ENCODE measurements at regions not wholly inside any gene's neighbourhood (a gene's known extent, or its start where the extent isn't known, plus 50 kb on each side); places are given as distances from the start of the nearest gene placed in this dataset.

DNA sequence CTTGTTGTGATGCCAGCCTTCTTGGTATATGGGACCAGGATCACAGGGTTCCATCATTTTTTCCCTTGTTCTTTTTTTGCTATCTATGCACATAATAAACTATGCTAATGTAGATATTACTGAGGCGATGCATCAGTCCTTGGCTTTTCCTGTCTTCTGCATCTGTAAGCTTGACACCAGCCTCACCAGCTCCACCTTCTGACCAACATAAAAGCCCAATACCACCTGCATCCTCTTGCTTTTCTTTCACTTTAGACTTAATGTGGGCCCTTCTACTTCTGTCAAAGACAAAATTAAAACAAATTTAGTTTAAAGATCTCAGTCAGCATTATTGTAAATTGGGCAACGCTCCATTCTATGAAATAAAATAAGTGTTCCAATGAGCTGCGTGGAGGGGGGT is 1718.8 kb upstream of the PCDH10 start:
- Mint-ChIP-seq H3K27me3 (ENCODE audit: unreplicated experiment) (no peaks in the 10 kb centered on the region), H3K9me3 (ENCODE audit: unreplicated experiment) (peaks cover 9% of the 10 kb centered on the region), H3K27ac (ENCODE audit: unreplicated experiment) (no peak overlapping the region), H3K4me3 (ENCODE audit: unreplicated experiment) (no peak overlapping the region), H3K36me3 (ENCODE audit: unreplicated experiment) (no peaks in the 10 kb centered on the region), H3K4me1 (ENCODE audit: unreplicated experiment) (no peaks in the 10 kb centered on the region)
- no peak for DNase-seq (ENCODE audit: extremely low spot score, unreplicated experiment)
- TF ChIP-seq, protein P1, sequence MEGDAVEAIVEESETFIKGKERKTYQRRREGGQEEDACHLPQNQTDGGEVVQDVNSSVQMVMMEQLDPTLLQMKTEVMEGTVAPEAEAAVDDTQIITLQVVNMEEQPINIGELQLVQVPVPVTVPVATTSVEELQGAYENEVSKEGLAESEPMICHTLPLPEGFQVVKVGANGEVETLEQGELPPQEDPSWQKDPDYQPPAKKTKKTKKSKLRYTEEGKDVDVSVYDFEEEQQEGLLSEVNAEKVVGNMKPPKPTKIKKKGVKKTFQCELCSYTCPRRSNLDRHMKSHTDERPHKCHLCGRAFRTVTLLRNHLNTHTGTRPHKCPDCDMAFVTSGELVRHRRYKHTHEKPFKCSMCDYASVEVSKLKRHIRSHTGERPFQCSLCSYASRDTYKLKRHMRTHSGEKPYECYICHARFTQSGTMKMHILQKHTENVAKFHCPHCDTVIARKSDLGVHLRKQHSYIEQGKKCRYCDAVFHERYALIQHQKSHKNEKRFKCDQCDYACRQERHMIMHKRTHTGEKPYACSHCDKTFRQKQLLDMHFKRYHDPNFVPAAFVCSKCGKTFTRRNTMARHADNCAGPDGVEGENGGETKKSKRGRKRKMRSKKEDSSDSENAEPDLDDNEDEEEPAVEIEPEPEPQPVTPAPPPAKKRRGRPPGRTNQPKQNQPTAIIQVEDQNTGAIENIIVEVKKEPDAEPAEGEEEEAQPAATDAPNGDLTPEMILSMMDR (IDR thresholded peaks at IDR 0.05) = no peak

DNA sequence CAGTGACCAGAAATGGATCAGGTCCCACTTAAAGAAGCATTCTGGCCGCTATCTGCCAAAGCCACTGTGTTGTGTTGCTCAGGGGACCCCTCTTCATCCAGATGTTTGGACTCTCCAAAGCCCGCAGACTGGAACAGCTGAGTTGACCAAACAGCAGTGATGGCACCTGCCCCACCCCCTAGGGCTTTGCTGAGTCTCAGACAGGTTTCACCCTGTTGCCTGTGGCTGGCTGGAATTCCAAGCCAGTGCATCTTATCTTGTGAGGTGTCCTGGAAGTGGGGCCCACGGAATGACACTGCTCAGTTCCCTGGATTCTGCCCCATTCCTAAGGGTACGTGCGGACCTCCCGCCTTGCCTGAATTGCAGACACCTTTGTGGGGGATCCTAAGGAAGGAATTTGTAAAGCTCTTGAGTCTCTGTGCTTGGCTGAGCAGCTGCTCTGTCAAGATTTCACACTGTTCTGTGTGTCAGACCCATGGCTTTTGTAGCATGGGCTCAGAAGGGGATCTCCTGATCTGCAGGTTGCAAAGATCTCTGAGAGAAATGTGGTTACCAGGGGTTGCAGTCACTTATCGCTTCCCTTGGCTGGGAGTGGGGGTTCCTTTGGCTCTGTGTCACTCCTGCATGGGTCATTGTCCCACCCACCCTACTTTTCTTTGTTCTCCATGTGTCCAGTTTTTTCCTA is 1707.9 kb upstream of the PCDH10 start:
- TF ChIP-seq, protein P1 (IDR thresholded peaks at IDR 0.05) = no peak
- Mint-ChIP-seq H3K36me3 (ENCODE audit: unreplicated experiment) (no peaks in the 10 kb centered on the region), H3K27ac (ENCODE audit: unreplicated experiment) (no peak overlapping the region), H3K9me3 (ENCODE audit: unreplicated experiment) (peaks cover 30% of the 10 kb centered on the region), H3K27me3 (ENCODE audit: unreplicated experiment) (no peaks in the 10 kb centered on the region), H3K4me1 (ENCODE audit: unreplicated experiment) (no peaks in the 10 kb centered on the region), H3K4me3 (ENCODE audit: unreplicated experiment) (no peak overlapping the region)
- no peak for DNase-seq (ENCODE audit: extremely low spot score, unreplicated experiment)

DNA sequence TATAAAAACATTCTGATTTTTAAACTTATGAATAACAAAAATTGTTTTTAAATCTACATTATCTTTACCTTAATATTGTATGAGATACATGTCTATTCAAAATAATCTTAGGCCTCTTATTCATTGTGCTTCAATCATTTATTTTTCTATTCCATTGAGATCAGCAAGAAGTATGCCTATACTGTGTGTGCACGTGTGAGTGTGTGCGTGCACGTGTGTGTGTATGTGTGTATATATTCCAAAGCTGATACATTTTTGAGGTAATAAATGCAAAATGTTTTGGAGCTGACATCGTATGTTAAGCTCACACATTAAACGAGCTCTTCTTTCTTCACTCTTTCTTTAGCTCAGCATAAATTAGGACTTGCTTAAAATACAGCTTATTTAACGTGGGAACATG is 1701.2 kb upstream of the PCDH10 start:
- H3K9me3 Mint-ChIP-seq (ENCODE audit: unreplicated experiment) = no peaks in the 10 kb centered on the region
- no peak overlapping the region for H3K4me3 Mint-ChIP-seq (ENCODE audit: unreplicated experiment)

DNA sequence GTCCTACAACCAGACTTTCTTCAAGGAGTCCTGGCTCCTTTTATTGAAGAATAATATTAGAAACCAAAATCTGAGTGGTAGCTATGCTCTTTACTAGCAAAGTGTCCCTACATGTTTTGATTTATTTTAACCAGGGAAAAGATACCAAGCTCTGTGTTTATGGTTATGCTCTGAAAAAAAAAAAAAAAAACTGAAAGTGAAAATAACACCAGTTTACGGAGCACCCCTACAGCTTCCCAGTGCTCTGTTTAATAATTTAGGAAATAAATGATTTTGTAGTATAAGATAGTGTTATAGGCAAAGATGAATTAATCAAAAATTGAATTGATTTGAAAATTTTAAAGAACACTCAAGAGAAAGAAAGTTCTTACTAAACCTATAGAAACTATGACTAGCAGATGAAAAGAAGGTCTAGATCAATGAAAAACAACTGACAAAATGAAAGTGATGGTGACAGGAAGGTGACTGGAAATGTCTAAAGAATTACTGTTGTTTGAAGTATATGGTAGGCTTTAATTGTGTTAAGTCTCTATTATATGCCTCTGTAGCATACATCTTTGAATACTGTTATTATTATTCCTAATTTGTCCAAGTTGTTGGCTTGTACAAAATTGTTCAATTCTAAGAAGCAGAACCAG is 1698.4 kb upstream of the PCDH10 start:
- TF ChIP-seq, protein P1 (IDR thresholded peaks at IDR 0.05) = no peak
- H3K4me3 Mint-ChIP-seq (ENCODE audit: unreplicated experiment) = no peak overlapping the region
- DNase-seq (ENCODE audit: extremely low spot score, unreplicated experiment) = no peak
- no peaks in the 10 kb centered on the region for H3K27me3 Mint-ChIP-seq (ENCODE audit: unreplicated experiment)
- no peak overlapping the region for H3K27ac Mint-ChIP-seq (ENCODE audit: unreplicated experiment)
- no peaks in the 10 kb centered on the region for H3K36me3 Mint-ChIP-seq (ENCODE audit: unreplicated experiment)
- no peaks in the 10 kb centered on the region for H3K9me3 Mint-ChIP-seq (ENCODE audit: unreplicated experiment)
- H3K4me1 Mint-ChIP-seq (ENCODE audit: unreplicated experiment) = no peaks in the 10 kb centered on the region

More for the DNA sequence above, 1701.2 kb upstream of the PCDH10 start:
- Mint-ChIP-seq H3K4me1 (ENCODE audit: unreplicated experiment) (no peaks in the 10 kb centered on the region), H3K36me3 (ENCODE audit: unreplicated experiment) (no peaks in the 10 kb centered on the region), H3K27ac (ENCODE audit: unreplicated experiment) (no peak overlapping the region), H3K27me3 (ENCODE audit: unreplicated experiment) (no peaks in the 10 kb centered on the region)
- TF ChIP-seq, protein P1 (IDR thresholded peaks at IDR 0.05) = no peak
- DNase-seq (ENCODE audit: extremely low spot score, unreplicated experiment) = no peak

DNA sequence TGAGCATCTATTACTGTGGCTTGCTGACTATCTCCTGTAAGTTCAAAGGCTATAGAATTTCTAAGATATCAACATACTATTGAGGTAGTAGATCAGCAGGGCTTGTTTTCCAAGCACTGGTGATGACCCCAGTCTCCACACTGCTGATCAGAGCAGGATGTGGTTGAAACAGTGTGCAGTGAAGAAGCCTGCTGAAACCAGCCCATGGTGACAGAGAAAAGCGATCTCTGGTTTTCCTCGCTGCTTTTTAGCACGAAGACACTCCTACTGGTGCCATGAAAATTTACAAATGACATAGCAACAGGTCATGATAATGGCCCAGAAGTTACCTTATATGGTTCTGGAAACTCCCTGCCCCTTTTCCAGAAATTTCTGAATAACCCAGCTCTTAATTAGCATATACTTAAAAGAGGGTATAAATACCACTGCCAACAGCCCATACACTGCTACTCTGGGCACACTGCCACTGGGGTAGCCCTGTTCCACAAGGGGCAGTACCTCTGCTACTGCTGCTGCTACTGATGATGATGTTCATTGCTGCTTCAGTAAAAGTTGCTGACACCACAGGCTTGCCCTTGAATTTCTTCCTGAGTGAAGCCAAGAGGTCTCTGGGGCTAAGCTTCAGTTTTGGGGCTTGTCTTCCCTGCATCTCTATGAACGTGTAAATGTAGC is 1689.5 kb upstream of the PCDH10 start:
- H3K4me1 Mint-ChIP-seq (ENCODE audit: unreplicated experiment) = no peaks in the 10 kb centered on the region
- no peaks in the 10 kb centered on the region for H3K27me3 Mint-ChIP-seq (ENCODE audit: unreplicated experiment)
- TF ChIP-seq, protein P1 (IDR thresholded peaks at IDR 0.05) = no peak
- no peak overlapping the region for H3K27ac Mint-ChIP-seq (ENCODE audit: unreplicated experiment)
- H3K4me3 Mint-ChIP-seq (ENCODE audit: unreplicated experiment) = no peak overlapping the region
- H3K36me3 Mint-ChIP-seq (ENCODE audit: unreplicated experiment) = no peaks in the 10 kb centered on the region
- no peaks in the 10 kb centered on the region for H3K9me3 Mint-ChIP-seq (ENCODE audit: unreplicated experiment)
- no peak for DNase-seq (ENCODE audit: extremely low spot score, unreplicated experiment)
